COLO668 (cell line): ENCODE measurements at regions not wholly inside any gene's neighbourhood (a gene's known extent, or its start where the extent isn't known, plus 50 kb on each side); places are given as distances from the start of the nearest gene placed in this dataset.
A peak's percentile ranks its signal among the peaks of the same experiment; 100 is the strongest.
"Not testable (repeated sequence)": the region's sequence is repeated elsewhere in the genome, so short reads cannot be mapped to it uniquely, and the experiment has no call there.

Experiments used
- DNase-seq: peaks from one replicate; lab custom pipeline; 2025; ENCODE audit not compliant: unreplicated experiment; lab: John Stamatoyannopoulos, UW

DNA sequence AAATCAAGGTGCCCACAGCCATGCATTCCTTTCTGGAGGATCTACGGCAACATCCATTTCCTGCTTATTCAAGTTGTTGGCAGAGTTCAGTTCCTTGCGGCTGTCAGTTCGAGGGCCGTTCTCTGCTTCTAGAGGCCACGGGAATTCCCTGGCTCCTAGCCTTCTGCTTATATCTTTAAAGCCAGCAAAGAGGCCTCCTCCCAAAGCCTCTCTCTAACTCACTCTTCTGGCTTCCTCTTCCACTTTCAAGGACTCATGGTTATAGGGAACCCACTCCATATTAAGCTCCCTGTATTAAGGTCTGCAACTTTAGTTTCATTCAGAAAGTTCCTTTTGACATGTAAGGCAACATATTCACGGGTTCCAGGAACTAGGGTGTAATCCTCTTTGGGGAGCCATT is 150.1 kb upstream of the RMP24 start:
- no peak for DNase-seq

- DNase-seq: no peak
Measured at GRCh38 chr18:35826477-35826876, 146.0 kb upstream of the RMP24 start.

DNA sequence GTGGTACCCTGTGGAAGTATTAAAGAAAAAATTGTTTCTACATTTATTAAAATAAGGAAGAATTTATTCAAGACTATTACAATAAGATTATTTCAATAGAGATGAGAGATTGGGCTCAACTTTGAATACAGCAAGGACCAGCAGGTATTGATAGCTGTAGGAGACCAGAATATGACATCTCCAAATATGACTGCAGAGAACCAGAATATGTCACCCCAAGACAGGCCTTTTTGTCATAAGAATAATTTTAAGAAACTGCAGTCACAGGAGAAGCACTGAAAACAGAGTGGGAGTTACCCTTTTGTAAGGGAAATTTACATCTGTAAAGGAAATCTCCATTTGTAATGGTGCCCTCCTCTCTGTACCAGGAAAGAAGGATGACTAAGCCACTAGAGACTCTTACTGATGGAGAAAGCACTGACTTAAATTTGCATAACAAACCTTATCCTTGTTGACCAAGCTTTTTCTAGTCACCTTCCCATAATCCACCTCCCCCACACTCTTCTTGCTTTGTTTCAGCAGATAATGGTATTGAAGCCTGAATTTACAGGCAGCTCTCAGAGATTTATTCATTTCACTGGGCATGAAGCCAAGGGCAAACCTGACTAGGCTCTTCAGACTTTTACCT is 145.1 kb upstream of the RMP24 start:
- DNase-seq: peak; percentile 52

DNA sequence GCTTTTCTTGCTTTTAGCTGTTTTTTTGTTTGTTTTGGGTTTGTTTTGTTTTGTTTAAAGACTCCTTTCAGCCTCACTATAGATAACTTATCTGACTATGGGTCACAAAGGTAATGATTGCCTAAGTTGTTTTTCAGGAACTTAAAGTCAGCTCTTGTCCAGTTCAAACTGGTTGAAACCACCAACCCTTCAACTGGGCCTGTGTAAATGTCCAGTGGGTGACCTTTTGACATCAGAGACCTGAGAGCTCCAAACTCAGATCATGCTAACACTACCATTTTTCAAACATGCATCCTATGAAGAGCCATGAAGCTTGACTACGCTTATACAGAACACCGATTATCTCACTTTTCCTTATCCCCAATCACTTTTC is 144.6 kb upstream of the RMP24 start:
- DNase-seq: peak; percentile 49

GRCh38 chr18:35828591-35828990 is 143.9 kb upstream of the RMP24 start:
- no peak for DNase-seq

DNA sequence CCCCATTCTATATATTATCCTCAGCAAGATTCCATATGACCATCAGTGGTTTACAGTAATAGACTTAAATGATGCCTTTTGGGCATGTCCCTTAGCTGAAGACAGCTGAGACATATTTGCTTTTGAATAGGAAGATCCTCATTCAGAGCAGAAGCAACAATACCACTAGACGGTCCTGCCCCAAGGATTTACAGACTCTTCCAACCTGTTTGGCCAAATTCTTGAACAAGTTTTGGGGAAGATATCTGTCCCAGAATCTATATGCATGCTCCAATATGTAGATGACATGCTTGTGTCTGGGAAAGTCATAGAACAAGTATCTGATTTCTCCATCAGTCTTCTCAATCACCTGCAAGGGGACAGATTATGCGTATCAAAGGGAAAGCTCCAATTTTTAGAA is 137.1 kb upstream of the RMP24 start:
- DNase-seq: no peak

DNA sequence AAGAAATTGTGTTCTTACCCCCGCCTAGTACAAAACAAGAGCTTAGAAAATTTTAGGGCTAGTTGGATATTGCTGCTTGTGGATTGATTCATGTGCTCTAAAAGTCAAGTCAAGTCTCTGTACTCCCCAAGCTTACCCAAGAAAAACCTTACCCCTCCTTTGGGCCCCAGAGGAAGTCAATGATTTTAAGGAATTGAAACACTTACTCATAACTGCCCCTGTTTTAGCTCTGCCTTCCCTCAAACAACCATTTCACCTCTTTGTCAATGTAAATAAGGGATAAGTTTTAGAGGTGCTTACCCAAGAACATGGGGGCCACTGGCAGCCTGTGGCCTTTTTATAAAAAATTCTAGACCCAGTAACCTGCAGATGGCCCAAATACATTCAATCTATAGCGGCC is 136.6 kb upstream of the RMP24 start:
- no peak for DNase-seq

- no peak for DNase-seq
Measured at GRCh38 chr18:35836932-35837331, 135.5 kb upstream of the RMP24 start.

- no peak for DNase-seq
Measured at GRCh38 chr18:35837922-35838496, 134.5 kb upstream of the RMP24 start.

GRCh38 chr18:35841283-35841682 is 131.2 kb upstream of the RMP24 start:
- no peak for DNase-seq

GRCh38 chr18:35842536-35842935 is 129.9 kb upstream of the RMP24 start:
- no peak for DNase-seq

DNA sequence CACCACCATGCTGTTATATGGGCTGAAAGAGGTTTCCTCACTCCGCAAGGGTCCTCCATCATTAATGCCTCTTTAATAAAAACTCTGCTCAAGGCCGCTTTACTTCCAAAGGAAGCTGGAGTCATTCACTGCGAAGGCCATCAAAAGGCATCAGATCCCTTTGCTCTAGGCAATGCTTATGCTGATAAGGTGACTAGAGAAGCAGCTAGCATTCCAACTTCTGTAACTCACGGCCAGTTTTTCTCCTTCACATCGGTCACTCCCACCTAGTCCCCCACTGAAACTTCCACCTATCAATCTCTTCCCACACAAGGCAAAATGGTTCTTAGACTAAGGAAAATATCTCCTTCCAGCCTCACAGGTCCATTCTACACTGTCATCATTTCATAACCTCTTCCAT is 124.2 kb upstream of the RMP24 start:
- DNase-seq: not testable (repeated sequence)

- not testable (repeated sequence) for DNase-seq
Measured at GRCh38 chr18:35849241-35849640, 123.2 kb upstream of the RMP24 start.

DNA sequence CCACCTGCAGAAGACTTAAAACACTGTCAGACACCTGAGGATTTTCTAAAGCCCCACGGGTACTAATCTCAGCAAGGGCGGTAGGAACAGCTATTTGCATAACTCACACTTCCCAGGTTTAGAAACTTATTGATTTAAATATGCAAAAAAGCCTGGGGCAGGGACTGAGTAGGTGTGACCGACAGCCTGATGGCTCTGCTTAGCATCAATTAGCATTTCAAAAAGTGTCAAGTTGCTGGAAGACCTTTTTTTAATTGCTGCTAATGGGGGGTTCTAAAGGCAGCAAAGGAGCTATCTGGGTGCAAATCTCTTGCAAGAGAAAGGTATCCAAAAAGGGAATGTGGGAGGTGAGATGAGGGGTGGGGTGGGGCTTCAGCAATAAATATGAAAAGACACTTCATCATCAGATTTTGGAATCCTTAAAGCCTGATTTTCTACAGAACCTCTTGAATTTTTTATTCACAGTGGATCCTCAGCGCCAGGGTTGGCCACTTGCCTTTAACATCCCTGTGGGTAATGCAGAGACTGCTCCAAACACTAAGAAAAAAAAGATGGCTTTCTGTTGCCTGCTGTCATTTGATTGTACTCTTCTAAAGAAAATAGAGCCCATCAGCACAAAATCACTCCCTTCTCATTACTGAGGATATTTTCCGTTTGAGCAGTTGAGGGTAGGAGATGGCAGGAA is 121.1 kb upstream of the RMP24 start:
- DNase-seq: no peak

GRCh38 chr18:35852786-35853185 is 119.7 kb upstream of the RMP24 start:
- no peak for DNase-seq

GRCh38 chr18:35854095-35854494 is 118.4 kb upstream of the RMP24 start:
- DNase-seq: no peak

GRCh38 chr18:35856178-35856577 is 116.3 kb upstream of the RMP24 start:
- DNase-seq: no peak

GRCh38 chr18:35856721-35857120 is 115.8 kb upstream of the RMP24 start:
- DNase-seq: not testable (repeated sequence)

- not testable (repeated sequence) for DNase-seq
Measured at GRCh38 chr18:35857581-35857980, 114.9 kb upstream of the RMP24 start.

DNA sequence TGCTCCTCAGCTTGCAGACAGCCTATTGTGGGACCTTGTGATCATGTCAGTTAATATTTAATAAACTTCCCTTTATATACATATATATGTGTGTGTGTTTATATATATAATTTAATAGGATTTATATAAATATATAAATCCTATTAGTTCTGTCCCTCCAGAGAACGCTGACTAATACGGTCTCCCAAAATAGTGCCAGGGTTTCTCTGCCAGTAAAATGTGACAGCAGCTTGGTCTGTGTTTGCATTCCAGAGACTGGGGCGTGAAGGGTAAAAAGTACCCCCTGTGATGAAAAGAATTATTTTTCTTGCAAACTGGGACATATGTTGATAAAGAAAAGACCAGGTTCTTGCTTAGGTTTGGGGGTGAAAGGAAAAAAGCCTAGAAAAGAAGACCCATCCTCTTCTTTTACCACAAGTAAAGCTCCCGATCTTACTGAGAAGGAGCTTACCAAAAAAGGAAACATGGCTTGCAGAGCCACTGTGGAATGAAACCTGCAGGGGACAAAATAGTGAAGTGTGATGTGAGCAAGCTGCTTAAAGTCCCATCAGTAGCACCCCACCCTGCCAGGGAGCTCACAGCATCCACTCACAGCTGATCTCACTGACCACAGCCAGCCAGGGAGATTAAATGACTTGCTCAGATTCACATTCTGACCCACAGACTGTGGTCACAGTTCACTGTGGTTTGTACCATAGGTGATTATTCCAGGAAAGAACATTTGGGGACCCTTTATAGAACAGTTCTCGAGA is 110.9 kb upstream of the RMP24 start:
- no peak for DNase-seq

GRCh38 chr18:35862119-35862640 is 110.3 kb upstream of the RMP24 start:
- no peak for DNase-seq

DNA sequence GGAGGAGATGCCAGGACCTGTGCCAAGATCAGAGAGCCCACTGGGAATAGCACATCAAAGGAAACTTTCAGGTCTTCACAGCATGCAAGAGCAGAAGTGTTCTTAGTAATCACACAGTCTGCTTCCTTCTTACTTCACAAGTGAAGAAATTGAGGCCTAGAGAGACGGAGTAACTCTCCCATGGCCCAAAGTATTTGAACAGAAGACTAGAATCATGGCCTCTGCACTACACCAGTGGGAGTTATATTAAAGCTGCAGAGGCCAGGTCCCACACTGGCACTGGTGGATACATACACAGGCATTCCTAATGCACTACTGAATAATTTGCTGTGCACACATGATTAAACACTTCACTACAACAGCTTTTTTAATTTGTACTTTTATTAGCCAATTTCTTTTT is 107.6 kb upstream of the RMP24 start:
- DNase-seq: no peak
